Right forelimb (tissue), 1 donor: ENCODE measurements at regions not wholly inside any gene's neighbourhood (a gene's known extent, or its start where the extent isn't known, plus 50 kb on each side); places are given as distances from the start of the nearest gene placed in this dataset.
"Not testable (repeated sequence)": the region's sequence is repeated elsewhere in the genome, so short reads cannot be mapped to it uniquely, and the experiment has no call there.

Experiments
- DNase-seq: peaks from one replicate; pipeline ENCODE4 v3.0.0-alpha.2; 2018

DNA sequence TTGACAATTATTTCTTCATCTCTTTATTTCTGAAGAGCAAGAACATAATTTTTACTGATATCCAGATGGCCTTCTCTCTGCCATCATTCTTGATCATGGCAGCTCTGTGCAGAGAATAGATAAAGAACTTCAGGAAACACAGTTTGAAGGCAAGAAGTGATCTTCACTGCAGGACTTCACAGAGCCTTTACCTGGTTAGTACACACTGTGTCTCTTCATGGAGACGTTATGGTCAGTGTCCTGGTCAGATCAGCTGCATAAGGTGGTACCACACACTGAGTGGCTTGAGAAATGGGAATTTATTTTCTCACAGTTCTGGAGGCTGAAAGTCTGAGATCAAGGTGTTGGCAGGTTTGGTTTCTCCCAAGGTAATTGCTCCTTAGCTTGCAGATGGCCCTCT, 129.5 kb downstream of the UTP18 start:
- no peak for DNase-seq

DNA sequence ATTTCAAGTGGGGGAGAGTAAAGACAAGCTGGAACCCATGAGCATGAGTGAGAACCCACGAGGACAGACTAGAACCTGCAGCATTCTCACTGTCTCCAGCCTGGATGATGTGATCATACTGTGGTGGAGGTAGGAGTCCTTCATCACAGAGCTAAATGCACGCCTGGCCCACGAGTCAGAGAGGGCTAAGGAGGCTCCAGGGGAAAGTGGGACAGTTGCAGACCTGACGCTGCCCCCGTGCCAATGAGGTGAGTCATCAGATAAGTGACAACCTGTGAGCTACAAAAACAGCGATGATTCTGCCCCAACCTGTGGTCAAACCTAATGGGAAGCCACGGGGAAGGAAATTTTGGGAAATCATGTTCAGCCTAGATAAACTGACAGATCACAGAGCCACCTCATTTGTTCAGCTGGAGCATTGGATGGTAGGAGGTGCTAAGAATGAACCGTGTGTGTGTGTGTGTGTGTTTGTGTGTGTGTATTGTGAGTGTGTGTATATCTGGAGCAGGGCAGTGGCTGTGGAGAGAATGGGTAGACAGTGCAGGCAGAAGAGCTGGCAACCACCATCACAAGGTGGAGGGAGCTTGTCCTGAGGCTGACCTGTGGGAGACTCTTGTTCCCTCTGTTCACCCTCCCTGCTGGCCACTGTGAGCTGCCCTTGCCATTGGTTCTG, 131.8 kb downstream of the UTP18 start:
- no peak for DNase-seq

DNA sequence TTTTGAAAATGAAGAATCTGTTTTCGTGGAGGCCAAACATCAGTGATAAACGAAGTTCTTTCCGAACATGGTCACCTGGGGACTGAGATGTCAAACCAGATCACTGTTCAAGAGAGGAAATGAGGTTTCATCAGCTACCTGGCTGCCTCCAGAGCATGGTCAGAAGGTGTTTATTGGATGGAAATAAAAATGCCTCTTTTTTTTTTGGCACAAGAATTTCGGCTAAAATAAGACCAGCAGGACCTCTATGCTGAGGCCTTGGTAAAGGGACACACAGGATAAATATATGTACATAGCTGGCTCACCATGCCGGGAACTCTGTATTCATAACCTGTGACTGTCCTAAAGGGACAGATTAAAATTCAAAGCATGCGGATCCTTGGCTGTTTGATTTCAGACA, 135.3 kb downstream of the UTP18 start:
- no peak for DNase-seq

DNA sequence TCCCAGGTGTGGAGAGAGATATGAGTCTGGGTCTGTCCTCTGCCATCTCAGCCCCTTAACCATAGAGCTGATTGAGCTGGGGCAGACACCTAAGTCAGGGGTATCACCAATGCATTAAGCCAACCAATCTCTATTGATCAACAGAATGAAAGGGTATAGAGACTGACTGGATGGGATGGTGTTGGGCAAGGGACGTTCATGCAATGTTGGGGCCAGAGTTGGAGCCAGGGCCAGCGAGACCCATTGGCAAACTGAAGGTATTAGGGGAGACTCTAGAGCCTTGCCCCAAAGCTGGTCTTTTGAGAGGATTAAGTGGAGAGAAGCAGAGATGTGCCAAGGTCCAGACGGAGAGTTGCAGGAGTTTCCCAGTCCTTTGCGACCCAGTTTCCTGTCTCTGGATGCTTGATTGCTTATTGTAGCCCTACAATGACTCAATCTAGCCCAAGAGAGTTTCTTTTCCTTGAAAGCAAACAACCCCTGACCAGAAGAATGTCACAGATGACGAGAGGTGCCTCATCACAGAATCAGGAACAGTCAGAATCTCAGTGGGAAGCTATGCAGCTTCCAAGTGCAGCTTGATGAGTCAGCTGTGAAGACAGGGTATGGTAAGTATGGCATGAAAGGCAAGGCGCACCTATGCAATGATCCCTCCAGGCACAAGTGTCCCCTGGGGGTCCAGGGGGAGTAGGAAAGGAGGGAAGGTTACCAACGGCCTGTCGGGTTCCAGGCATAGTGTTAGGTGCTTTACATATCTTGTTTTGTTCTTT, 137.2 kb downstream of the UTP18 start:
- DNase-seq, result no peak

DNA sequence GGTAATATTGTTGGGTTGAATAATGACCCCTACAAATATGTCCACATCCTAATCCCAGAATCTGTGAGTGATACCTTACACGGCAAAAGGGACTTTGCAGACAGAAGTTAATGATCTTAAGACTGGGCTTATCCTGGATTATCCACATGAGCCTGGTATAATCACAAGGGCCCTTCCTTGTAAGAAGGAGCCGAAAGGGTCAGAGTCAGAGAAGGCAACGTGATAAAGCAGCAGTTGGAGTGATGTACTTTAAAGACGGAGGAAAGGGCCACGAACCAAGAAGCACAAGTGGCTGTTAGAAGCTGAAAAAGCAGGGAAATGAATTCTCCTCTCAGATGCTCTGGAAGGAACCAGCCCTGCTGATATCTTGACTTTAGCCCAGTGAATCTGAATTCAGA, 137.8 kb downstream of the UTP18 start:
- DNase-seq, result no peak

DNA sequence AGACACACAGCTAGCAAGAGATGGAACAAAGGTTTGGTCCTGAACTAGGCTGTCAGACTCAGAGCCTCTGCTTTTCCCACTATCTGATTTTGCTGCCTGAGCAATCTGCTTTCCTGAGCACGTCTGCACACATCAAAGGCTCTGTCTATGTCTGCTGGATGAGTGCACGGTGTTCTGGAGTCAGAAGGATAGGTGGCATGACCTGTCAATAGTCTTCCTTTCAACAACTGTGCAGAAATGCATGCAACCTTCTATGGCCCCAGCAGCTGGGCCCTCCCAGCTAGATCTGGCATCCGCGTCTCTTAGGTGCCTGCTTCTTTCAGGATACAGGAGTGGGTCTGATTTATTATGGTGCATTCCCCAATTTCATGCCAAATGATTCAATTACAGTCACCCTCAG, 138.3 kb downstream of the UTP18 start:
- DNase-seq, result no peak

DNA sequence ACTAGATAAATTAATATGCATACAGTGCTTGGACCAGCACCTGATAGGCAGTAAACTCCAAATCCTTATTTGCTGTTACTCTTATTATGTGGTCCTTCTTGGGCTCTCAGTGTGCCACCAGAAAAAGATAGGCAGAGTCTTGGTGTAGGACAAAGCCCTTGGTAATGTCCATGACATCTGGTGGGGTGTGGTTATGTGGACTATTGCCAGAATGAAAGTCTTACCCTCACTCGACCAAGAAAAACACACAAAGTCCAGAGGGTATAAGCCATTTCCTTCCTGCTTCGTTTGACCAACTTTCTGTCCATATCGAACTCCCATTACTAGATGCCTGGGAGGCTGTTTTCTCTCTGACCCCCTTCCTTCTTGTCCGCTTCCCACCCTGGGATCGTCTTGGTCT, 140.9 kb downstream of the UTP18 start:
- no peak for DNase-seq

DNA sequence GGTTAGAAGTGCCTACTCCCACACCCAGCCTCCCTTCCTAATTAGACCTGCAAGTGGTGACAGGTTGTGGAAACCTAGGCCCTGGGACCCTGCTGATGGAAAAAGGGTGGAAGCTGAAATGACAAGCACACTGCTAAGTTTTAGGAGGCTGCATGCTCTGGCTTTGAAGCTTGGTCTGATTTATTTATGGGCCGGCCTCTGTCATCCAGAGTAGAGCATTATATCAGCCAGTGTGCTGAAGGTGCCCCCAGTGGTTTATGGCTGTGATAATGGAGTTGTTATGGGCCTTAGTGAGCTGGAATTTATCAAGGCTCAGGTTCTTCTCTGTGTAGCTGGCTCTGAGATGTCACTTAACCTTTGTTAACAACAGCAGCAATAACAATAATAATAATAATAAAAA, 142.6 kb downstream of the UTP18 start:
- no peak for DNase-seq

DNA sequence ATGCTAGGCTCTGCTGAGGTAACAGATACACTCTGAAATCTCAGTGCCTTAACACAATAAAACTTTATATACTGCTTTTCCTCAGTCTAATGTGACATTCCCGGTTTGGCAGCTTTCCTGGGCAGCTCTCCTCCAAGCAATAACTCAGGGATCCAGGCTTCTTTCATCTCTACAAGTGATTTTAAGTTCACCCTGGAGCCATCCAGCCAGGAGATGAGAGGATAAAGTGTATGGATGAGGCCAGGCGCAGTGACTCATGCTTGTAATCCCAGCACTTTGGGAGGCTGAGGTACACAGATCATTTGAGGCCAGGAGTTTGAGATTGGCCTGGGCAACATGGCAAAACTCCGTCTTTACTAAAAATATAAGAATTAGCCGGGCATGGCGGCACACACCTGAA, 147.2 kb downstream of the UTP18 start:
- no peak for DNase-seq

DNA sequence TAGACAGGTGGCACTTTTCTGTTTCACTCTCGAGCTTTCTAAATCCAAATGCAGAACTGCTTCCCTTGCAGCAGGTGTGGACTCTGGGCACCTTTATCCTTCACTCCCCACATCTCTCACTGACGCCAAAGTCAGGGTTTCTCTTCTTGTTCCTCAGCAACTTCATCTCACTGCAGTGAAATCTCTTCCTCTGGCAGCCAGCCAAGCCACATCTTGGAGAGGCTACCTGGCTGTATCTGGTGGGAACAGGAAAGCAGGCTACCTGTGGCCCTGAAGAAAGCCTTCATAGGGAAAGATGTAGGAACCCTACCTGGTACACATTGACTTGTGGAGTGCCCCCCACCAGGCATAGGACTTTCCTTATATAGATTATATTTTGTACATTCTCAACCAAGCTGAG, 159.1 kb downstream of the UTP18 start:
- no peak for DNase-seq

DNA sequence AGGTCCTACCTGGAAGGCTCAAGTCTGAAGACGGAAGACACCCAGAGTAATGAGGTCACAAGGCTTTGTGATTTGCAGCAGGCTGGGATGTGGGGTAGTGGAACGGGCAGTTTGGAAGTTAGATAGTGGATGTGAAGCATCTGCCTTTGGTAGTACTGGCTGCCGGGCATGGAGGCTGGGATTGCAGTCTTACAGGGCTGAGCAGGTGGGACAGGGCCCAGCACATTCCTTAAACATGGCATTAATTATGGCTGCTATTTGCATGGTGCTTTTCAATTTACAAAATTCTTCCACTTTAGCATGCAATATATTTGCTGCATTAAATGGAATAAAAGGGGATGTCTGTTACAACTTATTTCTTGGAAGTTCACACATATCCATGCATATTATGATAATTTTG, 161.2 kb downstream of the UTP18 start:
- no peak for DNase-seq

DNA sequence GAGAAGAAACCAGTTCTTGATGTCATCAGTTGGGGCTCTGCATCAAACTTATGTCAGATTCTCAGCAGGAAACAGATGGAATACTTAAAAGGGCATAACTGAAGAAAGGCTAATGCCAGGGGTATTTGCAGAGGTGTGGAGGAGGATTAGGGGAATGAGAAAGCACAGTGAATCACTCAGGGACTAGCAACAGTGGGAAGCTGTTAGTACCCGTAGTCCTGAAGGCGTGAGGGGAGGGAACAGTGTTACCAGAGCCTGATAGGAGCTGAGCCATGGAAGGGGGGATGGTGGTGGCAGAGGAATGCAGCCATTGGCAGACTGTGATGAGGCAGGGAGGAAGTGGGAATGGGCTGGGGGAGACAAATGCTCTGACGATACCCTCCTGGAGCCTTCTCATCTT, 162.3 kb downstream of the UTP18 start:
- DNase-seq, result no peak

DNA sequence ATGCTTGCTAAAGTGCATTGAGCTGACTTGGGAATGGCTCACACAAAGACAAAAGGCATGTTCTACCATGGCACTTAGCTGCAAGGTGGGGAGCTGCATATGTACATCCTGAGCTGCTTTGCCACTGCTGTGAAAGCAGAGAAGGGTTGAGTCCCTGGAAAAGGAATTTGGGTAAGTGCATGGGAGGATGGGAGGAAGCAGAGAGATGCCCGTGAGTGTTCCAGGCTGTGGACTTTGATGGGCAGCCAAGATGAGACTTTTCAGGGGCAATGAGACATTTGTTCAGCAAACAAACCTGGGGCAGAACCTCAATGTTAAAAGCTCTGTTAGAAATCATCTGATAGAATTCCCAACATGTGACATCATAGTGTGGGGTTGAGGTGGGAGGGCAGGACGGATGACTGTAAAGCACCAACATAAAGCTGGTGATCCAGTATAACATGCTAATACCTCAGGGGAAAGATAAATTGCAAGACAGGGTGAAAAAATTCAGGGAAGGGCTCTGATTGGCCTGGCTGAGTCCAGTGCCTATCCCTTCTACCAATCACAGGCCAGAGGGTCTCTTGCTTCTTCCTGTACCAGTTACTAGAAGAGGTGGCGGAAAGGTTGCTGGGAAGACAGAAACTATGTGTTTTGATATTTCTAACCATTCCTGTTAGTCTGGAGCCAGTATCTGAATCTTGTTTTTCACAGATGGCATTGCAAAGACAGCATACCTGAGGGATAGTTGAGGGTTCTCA, 163.2 kb downstream of the UTP18 start:
- no peak for DNase-seq

DNA sequence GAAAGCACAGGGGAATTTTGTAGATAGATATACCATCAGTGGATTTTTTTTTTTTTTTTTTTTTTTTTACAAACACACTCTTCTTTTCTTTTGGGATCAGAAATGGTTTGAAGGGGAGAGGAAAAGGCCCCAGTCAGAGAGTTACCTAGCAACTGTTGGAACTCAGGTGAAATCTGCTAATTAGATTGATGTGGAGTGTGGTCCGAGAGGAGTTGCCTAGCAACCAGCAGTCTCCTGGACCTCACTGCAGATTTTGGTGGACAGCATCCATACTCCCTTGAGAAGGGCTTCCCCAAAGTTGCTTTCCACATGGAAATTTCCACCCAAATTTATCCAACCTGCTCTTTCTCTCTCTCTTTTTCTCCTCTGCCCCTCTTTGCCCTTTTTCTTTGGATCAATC, 165.4 kb downstream of the UTP18 start:
- no peak for DNase-seq

DNA sequence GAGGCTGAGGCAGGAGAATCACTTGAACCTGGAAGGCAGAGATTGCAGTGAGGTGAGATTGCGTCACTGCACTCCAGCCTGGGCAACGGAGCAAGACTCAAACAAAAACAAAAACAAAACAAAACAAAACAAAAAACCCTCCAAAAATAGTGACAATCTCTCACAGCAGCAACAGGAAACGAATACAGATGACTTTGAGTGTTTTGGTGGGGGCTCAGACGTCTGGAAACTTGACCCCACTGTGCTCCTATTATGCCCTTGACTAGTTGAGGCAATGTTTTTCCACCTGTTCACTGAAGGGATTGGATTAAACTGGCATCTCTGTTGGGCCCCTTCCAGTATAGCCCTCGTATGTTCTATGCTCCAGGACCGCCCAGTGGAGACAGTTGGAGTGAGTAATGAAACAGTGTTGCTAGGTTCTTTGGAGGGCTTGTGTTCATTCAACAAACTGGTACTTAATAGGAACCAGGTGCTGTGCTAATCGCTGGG, 167.0 kb downstream of the UTP18 start:
- no peak for DNase-seq

DNA sequence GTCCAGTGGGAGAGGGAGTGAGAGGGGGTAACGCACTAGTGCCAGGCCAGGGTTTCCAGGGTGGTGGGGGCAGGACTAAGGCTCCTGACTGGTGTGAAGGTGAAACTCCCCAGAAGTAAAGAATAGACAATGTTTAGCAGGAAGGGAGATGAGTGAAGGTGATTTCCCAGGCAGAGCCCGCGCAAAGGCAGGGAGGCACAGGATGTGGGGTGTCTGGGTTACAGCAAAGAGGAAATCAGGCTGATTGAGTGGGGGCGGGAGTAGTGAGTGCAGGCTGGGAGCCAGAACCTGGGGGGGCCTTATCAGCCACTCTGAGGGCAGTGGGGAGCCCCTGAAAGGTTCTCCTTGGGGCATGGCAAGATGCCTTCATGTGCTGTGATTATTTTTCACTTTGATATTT, 167.5 kb downstream of the UTP18 start:
- no peak for DNase-seq

DNA sequence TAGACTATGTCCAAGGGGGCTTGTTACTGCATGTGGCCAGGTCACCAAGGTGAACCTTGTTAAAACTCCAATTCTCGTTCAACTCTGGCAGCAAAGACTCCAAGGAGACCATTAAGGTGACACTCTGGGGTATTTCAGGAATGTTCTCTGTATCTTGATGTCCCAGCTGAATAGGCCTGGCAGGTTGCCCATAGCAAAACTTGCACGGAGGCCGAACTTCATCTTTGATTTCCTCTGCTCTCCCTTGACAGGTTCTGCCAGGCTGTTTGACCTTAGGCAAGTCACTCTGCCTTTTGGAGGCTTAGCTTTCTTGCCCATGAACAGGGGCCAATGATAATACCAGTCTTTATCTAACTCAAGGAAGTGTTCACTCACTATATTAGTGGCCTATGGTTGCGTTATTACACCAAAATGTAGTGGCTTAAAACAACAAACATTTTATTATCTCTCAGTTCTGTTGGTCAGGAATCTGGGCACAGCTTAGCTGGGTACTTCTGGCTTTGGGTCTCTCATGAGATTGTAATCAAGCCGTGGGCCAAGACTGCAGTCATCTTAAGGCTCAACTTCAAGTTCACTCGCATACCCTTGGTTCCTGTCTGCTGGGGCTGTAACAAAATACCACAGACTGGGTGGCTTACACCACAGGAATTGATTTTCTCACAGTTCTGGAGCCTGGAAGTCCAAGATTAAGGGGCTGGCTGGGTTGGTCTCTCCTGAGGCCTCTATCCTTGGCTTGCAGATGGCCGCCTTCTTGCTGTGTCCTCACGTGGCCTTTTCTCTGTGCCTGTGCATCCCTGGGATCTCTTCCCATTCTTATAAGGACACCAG, 168.5 kb downstream of the UTP18 start:
- no peak for DNase-seq

DNA sequence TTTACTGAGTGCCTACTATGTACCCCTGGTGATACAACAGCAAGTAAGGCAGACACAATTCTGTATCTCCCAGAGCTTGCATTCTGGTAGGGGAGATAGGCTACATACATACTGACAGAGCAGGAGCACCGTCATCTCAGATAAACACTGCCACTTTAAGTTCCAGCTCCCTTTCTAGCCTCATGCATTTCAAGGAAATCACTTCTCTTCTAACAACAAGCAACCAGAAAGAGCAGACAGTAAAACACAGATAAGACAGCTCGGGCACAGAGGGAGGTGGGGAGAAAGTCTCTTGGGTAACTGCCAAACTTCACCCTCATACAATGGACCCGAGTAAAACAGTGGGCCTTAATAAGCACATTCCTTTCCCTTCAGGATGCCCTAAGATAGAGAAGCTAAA, 169.6 kb downstream of the UTP18 start:
- DNase-seq, result not testable (repeated sequence)

DNA sequence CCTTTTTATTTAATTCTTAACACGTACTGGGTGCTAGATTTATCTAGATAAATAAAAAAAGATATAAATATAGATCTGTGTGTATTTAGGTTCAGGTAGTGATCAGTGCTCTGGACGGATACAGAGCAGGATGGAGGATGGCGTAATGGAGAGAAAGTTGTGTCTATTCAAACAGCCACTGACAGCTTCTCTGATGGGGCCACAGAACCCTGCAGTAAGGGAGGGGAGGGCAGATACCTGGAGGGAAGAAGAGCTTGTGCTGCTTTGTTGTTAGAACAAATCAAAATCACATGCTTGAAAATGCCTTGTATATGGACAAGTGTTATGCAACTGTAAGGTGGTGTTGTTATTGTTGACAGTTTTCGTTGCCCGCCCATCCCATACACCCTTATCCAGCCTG, 170.2 kb downstream of the UTP18 start:
- no peak for DNase-seq

DNA sequence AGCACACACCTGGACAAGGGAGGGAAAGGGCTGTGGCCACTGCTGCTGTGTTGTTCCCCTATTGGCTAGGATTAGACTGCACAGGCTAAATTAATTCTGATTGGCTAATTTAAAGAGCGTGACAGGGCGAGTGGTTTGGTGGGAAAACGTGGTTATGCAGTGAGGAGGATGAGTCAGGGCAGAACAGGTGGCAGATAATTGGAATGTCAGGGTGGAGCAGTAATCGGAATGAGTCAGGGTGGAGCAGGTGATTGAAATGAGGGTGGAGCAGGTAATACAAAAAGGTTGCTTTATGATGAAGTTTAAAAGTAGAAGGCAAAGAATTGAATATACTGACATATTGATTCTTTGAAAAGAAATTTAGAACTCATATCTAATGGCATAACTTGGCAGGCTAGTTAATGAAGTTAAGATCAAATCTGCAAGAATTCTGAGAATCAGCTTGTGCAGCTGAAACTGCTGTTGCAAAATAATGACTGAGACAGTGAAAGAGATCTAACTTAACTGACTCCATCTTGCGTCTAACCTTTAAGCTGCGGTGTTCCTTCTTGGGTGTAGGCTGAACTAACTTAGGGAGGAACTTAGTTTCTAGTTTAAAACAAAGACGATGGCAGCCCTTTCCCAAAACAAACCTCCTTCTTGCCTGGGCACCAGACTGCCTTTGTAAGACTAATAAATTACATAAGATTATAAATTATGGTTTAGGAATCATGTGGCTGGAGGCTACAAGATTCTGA, 174.3 kb downstream of the UTP18 start:
- DNase-seq, result no peak

DNA sequence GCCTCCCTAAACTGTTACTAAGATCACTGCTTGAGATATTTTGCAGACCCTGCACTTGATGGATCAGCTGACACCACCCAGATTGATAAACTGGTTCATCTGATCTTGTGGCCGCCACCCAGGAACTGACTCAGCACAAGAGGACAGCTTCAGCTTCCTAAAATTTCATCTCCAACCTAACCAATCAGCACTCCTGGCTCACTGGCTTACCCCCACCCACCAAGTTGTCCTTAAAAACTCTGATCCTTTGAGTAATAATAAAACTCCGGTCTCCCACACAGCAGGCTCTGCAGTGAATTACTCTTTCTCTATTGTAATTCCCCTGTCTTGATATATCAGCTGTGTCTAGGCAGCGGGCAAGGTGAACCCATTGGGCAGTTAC, 174.8 kb downstream of the UTP18 start:
- DNase-seq, result no peak

DNA sequence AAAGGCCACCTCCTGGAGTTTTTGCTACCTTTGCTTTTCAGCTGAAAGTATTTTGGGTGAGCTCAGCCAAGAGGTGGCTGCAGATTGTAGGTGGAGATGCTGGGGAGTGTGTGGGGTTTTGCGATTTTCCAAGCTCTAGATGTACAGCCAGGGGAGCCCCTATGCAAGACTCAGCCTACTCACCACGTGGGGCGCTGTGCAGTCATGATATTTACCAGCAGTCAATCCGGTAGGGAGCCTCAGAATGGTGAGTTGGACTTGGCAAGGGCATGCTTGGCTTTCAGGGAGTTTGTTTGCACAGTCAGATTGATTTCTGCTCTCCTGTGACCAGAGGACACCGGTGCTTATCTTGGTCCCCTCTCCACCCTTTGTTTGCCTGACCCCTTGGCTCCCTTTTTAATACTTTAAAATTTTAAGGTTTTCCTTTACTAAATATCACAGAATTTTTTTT, 175.3 kb downstream of the UTP18 start:
- DNase-seq, result no peak
